GM21737 (cell line): ENCODE measurements at regions not wholly inside any gene's neighbourhood (a gene's known extent, or its start where the extent isn't known, plus 50 kb on each side); places are given as distances from the start of the nearest gene placed in this dataset.

Source experiments
- ATAC-seq: cut with Tn5 transposase; IDR thresholded peaks from one replicate; pipeline ENCODE4 v1.9.1; 2021; ENCODE audit warnings: mild to moderate bottlenecking, moderate library complexity; ENCODE audit not compliant: unreplicated experiment

GRCh38 chr12:93011100-93011499 lies 82.0 kb upstream of the EEA1 start:
- no peak for ATAC-seq

- no peak for ATAC-seq
These were observed 87.0 kb upstream of the EEA1 start for GRCh38 chr12:93015871-93016751.

GRCh38 chr12:93016752-93017350 lies 87.8 kb upstream of the EEA1 start:
- ATAC-seq = no peak

GRCh38 chr12:93018610-93019009 lies 89.5 kb upstream of the EEA1 start:
- no peak for ATAC-seq

- no peak for ATAC-seq
These were observed 90.3 kb upstream of the EEA1 start for GRCh38 chr12:93019212-93019927.

DNA sequence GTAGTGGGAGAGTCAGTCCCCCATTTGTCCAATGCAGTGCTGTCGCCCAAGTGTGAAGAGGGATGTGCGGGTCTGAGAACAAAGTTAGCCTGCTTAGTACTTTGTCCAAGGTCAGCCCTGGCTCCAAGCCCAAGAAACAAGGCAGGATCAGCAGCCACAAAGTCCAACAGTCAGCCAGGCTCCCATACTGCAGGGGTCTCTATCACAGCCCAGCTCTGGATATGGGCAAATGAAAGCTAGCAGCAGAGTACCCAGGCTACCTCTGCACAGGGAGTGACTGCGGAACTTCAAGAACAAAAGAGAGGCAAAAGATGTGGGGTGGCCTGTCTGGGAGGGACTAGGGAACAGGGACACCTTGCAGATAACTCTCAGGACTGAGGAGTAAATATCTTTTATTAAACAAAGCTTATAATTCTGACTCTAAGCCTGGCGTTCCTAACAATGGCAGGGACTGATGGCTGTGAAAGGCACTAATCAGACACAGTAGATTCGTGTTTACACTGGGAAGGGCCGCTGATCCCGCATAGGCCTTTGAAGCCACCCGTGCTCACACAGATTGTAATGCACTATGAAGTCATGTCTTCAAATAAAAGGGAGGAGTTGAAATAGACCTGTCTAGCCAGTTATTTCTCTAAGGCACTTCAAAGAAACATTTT lies 91.0 kb upstream of the EEA1 start:
- no peak for ATAC-seq

DNA sequence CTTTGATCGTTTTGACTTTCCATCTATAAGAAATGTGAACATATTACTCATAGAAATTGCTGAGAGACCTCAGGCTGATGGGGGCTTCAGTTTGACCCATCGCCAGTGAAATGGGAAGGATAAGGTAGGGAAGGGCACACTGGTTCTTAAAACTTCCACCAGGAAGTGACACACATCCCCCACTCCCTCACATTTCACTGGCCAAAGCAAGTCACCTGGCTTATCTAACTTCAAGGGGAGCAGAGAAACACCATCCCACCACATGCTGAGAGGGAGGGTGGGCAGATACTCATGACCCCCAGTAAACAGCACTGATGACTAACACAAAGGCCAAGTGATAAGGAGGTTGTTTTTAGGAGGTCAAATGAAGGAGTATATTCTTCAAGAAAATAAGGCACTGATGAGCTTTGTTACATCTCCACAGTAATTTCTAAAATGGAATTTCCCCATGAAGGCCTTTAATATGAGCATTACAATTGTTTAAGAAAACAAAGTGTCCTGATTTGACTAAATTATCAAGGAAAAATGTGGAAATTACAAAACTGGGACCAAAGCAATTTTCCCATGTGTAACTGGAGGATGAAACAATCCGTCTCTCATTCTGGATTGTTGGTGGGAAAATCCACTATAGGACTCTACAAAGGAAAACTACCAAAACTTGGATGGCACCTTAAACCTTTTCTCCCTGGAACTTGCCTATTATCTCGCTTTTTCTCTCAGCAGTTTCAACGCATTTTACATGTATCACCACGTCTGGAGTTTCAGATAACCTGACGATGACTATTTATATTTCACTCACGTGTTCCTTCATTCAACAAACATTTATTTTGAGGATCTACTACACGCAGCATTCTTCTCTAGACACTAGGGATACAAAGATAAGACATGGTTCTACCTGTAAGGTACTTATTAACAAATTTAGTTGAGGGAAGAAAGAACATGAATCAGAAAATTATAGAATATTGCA lies 91.8 kb upstream of the EEA1 start:
- ATAC-seq = no peak

DNA sequence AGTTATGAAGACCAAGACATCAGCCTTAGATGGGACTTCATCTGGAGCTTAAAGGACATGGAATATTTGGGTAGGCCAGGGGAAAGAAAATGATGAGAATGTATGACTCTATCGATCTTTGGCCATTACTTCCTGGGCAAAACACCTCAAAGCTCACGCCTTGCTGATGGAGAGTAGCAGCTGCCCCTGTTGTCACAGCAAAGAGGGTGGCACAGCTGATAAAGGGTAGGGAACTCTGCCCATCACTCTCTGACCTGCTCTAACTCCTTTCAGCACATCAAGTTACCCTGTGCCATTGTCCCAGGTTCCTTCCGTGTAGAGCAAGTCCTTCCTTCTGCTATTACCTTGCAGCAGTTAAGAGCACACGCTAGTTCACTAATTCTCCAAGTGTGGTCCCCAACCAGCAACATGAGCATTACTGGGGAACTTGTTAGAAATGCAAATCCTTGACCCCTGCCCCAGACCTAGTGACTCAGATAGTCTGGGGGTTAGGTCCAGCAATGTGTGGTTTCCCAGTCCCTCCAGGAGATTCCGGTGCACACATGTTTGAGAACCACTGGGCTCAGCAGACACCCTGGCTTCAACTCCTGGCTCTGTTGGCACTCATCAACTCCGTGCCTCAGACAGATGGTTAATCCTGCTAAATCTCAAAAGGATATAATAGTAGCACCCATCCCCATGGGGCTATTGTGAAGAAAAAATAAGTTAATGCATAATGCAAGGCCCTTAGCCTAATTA lies 93.7 kb upstream of the EEA1 start:
- no peak for ATAC-seq

GRCh38 chr12:93025145-93026103 lies 96.3 kb upstream of the EEA1 start:
- ATAC-seq = no peak

GRCh38 chr12:93027041-93027440 lies 97.9 kb upstream of the EEA1 start:
- ATAC-seq = no peak

DNA sequence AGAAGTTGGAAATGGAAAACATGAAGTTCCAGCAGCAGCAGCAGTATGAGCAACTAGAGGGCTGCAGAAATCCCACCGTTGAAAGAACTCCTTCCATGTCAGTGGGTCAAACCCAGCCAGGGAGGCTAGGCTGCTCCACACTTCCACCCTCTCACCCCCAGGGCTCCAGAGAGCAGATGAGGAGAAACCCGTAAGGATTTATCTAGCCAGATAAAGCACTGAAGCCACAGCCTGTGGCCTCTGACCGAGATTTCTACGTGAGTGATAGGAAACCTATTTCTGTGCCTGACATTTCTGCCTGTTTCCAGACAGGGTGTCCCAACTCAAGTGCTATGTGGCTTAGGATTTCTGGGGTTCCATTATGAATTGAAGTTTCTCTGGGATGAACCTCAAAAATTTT lies 100.0 kb upstream of the EEA1 start:
- no peak for ATAC-seq

GRCh38 chr12:93031028-93031427 lies 101.9 kb upstream of the EEA1 start:
- no peak for ATAC-seq

- no peak for ATAC-seq
These were observed 103.7 kb upstream of the EEA1 start for GRCh38 chr12:93032758-93033157.

- ATAC-seq = no peak
These were observed 104.9 kb upstream of the EEA1 start for GRCh38 chr12:93033948-93034347.

- no peak for ATAC-seq
These were observed 110.0 kb upstream of the EEA1 start for GRCh38 chr12:93039062-93039461.

- ATAC-seq = no peak
These were observed 110.8 kb upstream of the EEA1 start for GRCh38 chr12:93039930-93040329.

DNA sequence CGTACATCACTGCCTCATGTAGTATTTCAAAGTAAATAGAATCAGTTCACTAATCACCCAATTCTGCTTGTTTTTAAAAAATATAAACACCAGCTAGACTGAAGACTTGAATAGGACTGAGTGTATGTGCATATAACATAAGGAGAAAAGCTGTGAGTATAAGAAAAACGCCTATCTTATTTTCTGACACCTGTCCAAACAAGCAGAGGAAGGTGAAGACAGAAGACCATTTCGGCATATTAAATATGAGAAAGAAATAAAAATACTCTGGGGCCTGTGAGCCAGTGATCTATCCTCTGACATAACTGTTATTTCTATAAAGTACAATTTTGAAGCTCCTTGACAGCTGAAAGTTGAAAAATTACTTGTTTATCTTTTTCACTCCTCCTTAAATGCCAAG lies 111.3 kb upstream of the EEA1 start:
- ATAC-seq = no peak

DNA sequence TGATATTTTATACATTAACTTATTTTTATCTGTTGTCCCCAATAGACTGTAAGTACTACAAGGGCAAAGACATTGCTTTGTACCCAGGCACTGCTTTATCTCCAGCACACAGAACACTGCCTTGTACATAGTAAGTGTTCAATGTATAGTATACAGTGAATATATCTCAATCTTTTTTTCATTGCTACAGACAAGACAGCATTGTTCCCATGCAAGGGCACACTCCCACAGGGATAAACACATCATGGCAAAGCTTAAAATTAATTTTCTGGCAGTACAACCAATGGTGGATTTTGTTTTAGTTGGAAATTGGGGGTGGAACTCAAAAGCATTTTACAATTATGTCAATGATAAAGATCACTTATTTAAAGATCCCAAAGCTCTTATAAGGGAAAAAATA lies 112.3 kb upstream of the EEA1 start:
- ATAC-seq = no peak
